ENCODE measurements at regions not wholly inside any gene's neighbourhood (a gene's known extent, or its start where the extent isn't known, plus 50 kb on each side); places are given as distances from the start of the nearest gene placed in this dataset.

- TF ChIP-seq POLR2A (IDR thresholded peaks at IDR 0.05) (no peak), CTCF (IDR thresholded peaks at IDR 0.05) (no peak)
Measured at GRCh38 chr2:67812682-67813081, 250.1 kb downstream of the C1D start.
